Thyroid gland (tissue), 4 donors: ENCODE measurements at regions not wholly inside any gene's neighbourhood (a gene's known extent, or its start where the extent isn't known, plus 50 kb on each side); places are given as distances from the start of the nearest gene placed in this dataset.

Experiments
- CTCF ChIP-seq, 6 experiments: fragments of 200-600 bp in 3 of 6; fragments of 450-650 bp in 3 of 6; sonication (generic) in 3 of 6; IDR thresholded peaks; one replicate each; pipeline ENCODE4 v1.5.1; 2016 to 2019; ENCODE audit warnings: antibody characterized with exemption in 6 of 6, mild to moderate bottlenecking in 2 of 6, inconsistent platforms in 1 of 6, moderate library complexity in 1 of 6
- POLR2A ChIP-seq, 2 donors: fragments of 450-650 bp; IDR thresholded peaks; one replicate each; pipeline ENCODE4 v1.6.1; 2017; ENCODE audit warnings: antibody characterized with exemption in 2 of 2, mild to moderate bottlenecking in 2 of 2, moderate library complexity in 1 of 2

- no peak for TF ChIP-seq CTCF (IDR thresholded peaks at IDR 0.05)
- no peak for TF ChIP-seq POLR2A (IDR thresholded peaks at IDR 0.05)
These were observed 188.7 kb downstream of the RND3 start for GRCh38 chr2:150298571-150299305.
